Prostate gland (tissue), 2 donors: ENCODE measurements at regions not wholly inside any gene's neighbourhood (a gene's known extent, or its start where the extent isn't known, plus 50 kb on each side); places are given as distances from the start of the nearest gene placed in this dataset.

Experiments
- CTCF ChIP-seq, 4 experiments: fragments of 200-600 bp in 2 of 4; fragments of 450-650 bp in 2 of 4; sonication (generic) in 2 of 4; IDR thresholded peaks; 1 replicate in 3 of 4; 2 replicates in 1 of 4; pipeline ENCODE4 v1.5.1; 2016 to 2019; ENCODE audit warnings: antibody characterized with exemption in 4 of 4, mild to moderate bottlenecking in 2 of 4, moderate library complexity in 2 of 4
- POLR2AphosphoS5 ChIP-seq: sonication (generic); formaldehyde crosslinking; IDR thresholded peaks from one replicate; pipeline ENCODE4 v1.6.1; 2017; ENCODE audit warnings: antibody characterized with exemption

- no peak for TF ChIP-seq CTCF (IDR thresholded peaks at IDR 0.05)
- no peak for TF ChIP-seq POLR2AphosphoS5
These were observed 570.4 kb upstream of the ST8SIA4 start for GRCh38 chr5:101473483-101473882.
